Esophagus mucosa (tissue), 1 donor: ENCODE measurements at regions not wholly inside any gene's neighbourhood (a gene's known extent, or its start where the extent isn't known, plus 50 kb on each side); places are given as distances from the start of the nearest gene placed in this dataset.

Source experiments
- ATAC-seq: fragments of 200-7000 bp; cut with Tn5 transposase; one replicate; pipeline ENCODE4 v1.9.1; 2020
- donor health status: DM: yes; HTN: yes; CAD: no.

DNA sequence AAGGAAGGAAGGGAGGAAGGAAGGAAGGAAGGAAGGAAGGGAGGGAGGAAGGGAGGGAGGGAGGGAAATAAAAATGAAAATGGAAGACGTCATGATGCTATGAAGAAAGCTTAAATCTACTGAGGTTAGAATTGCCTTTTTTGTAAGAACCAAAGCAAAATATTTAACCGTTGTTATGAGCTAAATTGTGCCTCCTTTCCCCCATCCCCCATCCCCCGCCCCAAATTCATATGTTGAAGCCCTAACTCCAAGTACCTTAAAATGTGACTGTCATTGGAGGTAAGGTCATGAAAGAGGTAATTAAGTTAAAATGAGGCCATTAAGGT is 80.1 kb upstream of the CXADR start:
- ATAC-seq: no peak

DNA sequence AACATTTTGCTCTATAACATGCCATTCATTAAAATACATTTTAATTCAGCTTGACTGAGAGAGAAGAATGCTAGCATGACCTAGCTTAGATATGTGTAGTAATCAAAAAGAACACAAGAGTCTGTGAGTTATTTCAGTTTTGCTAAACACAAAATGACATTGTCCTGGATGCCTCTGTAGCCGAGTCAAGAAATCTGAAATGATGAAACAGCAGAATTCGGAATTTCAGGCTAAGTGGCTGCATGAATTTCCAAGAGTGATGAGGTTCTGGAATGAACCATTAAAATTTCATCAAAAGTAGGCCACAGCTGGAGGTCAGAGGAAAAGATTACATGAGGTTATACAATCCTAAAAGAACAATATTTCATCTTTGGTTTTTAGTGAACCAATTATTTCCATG is 79.1 kb upstream of the CXADR start:
- ATAC-seq: no peak

DNA sequence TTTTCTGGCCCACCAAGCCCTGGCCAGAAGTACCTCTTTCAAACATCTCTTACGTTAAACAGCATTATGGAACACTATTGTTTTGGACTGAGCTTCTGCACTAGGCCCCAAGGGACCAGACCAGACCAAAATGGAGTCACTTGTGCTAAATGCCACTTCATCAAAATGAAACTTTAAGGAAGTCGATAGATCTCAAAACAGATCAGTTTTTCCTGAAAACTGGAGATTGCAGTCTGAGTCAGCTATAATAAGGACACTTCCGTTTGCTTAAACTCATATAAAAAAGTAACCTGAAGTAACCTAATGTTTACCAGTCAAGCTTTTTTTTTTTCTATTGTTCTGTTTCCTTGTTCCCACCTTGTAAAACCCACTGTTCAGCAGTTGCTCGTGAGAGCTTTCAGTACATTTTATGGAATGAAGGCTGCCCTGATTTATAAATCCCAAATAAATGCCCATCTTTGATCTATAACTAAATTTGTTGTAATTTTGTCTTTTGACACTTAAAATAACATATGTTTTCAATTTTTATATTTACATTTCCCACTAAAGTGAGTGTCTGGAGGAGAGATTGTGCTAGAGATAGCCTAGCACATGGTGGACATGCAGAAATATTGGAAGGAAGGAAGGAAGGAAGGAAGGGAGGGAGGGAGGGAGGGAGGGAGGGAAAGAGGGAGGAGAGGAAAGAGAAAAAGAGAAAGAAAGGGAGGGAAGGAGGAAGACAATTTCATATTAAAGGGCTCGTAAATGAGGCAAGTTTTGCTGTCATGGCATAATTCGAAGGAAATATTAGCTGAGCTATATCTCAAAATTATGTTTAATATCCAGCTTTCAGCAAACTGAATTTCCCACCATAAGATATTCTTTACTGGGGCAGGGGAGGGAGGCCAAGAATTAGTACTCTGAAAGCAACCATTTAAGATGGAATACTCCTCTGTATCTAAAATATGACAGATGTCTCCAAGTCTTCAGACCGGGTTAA is 77.0 kb upstream of the CXADR start:
- ATAC-seq: no peak

DNA sequence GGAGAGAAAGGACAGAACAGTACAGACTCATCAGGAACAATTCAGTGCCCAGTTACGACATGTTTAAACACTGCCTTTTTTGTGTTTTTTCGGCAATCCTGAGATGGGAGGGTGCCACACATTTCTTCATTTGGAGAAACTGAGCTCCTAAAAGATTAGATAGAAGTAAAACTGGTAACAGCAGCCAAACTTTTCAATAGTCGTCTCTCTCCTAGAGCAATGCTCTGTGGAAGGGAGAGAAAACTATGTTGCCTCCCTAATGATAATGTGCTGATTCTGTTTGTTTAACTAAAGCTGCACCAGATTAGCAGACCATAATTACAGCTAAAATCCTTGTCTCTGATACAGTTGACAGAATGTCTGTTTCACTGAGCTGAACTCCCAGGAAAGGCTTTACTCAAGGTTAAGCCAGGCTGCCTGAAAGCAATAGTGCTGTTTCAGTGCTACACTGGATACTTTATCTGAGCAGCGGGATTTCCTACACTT is 76.2 kb upstream of the CXADR start:
- no peak for ATAC-seq

DNA sequence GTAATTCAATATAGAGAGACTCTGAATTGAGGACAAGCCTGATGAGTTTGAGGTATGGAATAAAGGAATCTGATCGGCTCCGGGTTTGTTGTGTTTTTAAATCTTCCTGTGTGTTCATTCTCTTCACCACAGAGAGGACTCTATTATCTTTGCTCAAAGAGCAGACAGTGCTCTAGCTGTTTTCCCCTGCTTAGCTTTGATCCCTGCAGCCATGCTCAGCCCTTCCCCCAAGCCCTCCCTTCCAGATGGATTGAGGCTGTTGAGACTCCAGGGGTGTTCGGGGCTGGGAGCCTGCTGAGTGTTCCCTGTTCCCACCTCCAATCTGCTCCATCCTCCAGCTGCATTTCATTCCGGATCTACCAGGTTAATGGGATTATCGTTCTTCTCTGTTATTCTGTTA is 74.2 kb upstream of the CXADR start:
- no peak for ATAC-seq

DNA sequence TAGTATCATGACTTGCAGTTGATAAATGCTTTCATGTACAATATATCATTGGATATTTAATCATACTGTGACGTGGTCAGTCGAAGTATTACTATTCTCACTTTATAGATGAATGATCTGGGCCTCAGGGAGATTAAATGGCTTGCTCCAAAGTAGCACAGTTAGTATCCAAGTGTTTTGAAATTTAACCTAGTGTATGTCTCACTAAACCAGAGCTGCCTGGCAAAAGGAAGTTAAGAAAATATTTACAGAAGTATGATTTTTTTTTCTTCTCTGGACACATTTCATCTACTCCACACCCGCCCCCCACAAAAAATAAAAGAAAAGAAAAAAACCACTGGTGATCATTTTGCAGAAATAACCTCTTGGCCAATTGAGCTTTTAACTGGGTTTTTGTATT is 71.9 kb upstream of the CXADR start:
- no peak for ATAC-seq

DNA sequence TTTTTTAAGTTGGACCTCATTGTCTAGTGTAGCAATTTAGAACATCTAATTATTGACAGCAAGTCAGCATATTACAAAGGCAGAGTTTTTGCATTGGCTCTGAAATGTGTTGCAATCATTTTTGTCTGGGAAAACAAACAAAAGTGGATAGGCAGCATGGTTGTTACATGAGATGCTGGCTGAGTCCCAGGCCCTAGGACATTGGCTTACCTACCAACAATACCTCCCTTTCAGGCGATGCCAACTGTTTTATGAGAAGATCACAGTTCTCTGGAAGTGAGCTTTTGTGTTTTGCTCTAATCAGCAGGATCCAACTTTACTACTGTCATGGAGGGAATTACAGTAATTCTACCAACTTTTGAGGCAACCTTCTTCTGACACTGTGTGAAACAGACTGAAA is 71.5 kb upstream of the CXADR start:
- peak; percentile 85 for ATAC-seq

DNA sequence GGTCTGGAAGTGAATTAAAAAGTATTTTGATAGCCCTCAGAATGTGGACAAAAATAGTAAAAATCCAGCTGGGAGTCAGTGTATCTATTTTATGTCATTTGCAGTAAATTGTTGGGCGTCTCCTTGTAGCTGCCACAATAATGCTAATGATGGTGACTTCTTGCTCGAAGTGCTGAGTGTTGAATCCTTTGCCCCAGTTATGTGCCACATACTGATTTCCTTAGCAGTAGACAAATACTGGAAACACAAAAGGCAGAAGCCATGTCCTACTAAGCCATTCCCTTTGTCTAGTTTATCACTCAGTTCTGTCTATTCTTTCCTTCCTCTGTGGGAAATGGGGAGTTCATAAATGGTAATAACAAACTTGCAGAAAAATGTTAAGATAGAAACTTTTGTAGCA is 70.7 kb upstream of the CXADR start:
- ATAC-seq: no peak

DNA sequence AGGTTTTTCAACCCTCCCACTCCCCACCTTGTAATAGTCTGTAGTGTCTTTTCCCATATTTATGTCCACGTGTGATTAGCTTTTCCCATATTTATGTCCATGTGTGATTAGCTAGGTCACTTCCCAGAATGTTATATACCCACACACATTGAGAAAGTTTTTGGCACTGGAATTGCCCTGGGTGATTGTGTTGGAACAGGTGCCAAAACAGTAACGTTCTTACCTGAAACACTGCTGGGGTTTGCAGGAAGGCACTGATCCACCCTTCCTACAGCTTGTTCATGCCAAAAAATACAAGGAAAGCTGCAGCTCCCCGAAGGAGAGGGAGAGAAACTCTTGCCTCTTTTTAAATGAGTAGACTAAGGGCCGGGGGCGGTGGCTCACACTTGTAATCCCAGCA is 68.0 kb upstream of the CXADR start:
- ATAC-seq: peak; percentile 39

DNA sequence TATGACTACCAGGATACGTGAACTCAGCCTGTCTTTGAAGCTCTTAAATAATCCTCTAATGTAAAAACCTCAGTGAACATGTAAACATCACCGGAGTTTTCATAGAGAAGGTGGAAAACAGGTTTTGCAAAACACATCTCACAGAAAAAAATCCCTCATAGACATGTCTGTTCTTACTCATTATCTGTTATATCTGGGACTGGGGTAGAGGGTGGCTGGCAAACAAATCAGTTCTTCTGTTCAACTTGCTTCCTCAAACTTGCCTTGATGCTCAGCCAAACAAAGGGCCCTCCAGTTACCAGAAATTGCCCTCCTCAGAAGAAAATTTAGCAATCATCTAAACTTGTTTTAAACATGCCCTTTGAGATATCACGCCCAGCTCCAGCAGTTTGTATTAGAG is 66.1 kb upstream of the CXADR start:
- peak; percentile 78 for ATAC-seq

DNA sequence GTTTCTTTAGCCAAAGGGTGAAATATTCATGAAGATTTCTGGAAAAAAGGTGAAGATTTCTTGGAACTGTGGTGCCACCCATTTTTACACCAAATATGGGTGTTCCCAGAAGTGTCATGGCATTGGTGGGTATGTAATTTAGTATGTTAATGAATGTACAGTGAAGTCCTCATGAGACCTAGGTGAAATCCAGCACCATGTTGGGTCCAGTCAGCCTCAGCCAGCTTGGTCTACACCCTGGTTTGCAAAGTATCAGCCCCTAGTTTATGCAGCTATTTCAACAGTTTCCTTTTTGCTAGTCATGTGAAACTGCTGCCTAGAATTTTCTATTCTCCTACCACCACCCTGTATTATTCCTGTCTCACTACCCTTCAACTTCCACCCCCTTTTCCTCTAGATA is 63.1 kb upstream of the CXADR start:
- no peak for ATAC-seq

DNA sequence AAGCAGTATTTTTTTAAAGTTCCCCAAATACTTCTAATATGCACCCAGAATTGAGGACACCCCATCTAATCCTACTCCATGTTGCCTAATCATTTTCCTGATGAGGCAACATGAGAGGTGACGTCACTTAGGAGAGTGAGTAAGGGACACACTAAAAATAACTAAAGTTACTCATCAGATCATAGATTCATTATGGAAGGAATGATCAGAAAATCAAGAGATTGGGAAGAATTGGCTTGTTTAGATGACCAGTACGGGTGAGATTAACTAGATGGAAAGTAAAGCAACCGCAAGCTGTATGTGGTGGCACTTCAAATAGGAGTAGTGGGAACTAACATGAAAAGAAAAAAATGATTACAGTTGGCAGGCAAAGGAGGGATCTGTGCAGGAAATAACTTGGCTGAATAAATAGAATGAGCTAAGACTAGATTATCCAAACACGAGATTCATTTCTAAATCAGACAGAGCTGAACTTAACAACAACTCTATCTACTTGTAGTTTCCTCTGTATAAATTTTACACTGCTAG is 61.4 kb upstream of the CXADR start:
- peak; percentile 58 for ATAC-seq

DNA sequence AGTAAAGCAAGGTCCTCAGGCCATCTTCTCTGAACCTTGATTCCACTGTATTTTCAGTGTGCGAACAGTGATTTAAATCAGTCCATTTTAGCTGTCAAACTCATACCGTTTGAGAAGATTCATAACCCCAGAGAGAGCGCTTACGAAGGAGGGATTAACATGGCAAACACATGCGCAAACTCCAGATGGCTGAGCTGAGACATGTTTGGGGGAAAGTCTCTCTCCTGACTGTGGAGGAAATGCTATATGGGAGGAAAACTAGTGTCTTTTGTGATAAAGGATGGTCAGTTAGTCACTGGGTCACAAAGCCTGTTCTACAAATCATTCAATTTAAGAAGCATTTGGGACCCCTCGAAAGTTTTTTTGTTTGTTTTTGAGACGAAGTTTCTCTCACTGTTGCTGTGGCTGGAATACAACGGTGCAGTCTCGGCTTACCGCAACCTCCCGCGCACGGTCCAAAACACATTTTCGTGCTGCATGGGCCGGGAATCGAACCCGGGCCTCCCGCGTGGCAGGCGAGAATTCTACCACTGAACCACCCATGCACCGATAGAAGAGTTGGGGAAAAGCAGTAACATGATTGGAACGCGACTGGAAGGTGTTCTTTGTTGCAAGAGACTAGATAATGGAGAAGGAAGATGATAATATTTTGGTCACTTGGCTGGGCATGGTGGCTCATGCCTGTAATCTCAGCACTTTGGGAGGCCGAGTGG is 58.4 kb upstream of the CXADR start:
- ATAC-seq: peak; percentile 89

DNA sequence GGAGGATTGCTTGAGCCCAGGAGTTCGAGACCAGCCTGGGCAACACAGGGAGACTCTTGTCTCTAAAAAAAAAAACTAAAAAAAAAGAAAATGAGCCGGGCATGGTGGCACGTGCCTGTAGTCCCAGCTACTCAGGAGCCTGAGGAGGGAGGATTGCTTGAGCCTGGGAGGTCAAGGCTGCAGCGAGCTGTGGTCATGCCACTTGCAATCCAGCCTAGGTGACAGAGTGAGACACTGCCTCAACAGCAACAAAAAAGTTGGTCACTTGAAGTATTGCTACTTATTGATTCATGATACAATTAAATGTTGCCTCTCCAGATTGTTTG is 57.9 kb upstream of the CXADR start:
- ATAC-seq: no peak

DNA sequence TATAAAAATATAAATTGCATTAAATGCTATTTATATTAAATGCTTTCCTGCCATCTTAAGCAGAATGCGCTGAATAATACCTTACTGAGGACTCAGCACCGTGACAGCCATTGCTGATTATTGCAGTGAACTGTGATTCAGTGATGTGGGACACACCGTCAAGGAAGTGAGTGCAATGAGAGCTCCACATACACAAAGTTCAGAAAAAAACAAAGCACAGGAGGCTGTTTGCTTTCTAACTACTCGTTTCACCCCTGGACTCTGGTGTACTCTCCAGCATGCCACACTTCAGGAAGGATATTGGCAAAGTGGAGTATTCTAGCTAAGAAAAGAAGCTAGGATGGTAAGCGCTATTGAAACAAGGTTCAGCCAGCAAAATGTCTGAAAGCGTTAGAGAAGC is 57.4 kb upstream of the CXADR start:
- no peak for ATAC-seq

DNA sequence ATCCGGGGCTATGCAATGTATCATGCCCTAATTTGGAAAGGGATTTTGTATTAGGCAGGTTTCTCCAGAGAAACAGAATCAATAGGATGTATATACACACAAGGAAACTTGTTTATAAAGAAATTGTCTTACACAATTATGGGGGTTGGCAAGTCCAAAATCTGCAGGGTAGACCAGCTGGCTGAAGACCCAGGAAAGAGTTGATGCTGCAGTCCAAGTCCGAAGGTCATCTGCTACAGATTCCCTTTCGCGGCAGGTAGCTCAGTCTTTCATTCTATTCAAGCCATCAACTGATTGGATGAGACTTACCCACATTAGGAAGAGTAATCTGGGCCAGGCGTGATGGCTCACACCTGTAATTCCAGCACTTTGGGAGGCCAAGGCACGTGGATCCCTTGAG is 54.6 kb upstream of the CXADR start:
- no peak for ATAC-seq

DNA sequence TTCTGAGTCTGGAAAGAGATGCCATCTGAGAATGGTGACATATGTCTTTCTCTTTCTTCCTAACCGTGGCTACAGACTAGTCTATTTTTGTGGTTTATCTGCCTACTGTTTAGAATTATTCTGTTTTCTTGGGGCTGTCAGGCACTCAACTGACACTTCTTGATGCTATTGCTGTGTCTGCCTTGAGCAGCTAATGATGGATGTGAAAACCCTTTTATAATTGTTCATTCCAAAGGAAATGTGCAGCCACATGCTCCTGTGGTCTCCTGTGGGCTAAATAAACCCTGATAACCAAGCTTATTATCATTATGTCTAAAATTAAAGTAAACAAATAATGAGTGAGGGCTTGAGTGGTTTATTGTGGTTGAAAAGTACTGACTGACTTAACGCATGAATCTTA is 52.7 kb upstream of the CXADR start:
- ATAC-seq: no peak

DNA sequence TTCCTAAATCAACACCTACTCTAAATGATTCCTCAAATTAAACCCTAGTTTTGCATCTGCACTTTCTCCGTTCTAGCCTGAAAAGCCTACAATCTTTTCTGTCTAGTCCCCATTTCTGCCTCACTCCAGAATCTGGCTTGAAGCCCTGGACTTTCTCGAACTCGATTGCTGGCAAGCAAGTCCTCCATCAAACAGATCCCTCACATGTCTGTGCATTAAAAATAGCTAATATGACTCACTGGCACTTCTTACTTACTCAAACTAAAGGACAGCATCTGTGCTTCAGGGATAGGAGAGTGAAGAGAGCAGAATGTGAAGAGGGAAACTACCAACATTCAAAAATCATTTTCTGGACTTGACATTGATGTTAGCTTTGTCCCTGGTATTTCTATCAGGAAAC is 51.8 kb upstream of the CXADR start:
- peak; percentile 85 for ATAC-seq

DNA sequence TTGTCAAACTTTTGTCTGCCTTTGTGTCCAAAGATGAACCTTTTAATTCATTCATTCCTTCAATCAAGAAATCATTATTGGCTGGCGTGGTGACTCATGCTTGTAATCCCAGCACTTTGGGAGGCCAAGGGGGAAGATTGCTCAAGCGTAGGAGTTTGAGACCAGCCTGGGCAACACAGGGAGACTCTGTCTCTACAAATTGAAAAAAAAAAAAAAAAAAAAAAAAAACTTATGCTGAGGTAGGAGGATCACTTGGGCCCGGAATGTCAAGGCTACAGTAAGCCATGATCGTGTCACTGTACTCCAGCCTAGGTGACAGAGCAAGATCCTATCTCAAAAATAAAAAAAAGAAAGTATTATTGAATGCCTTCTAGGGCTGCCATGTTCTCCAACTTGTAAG is 51.3 kb upstream of the CXADR start:
- peak; percentile 53 for ATAC-seq

DNA sequence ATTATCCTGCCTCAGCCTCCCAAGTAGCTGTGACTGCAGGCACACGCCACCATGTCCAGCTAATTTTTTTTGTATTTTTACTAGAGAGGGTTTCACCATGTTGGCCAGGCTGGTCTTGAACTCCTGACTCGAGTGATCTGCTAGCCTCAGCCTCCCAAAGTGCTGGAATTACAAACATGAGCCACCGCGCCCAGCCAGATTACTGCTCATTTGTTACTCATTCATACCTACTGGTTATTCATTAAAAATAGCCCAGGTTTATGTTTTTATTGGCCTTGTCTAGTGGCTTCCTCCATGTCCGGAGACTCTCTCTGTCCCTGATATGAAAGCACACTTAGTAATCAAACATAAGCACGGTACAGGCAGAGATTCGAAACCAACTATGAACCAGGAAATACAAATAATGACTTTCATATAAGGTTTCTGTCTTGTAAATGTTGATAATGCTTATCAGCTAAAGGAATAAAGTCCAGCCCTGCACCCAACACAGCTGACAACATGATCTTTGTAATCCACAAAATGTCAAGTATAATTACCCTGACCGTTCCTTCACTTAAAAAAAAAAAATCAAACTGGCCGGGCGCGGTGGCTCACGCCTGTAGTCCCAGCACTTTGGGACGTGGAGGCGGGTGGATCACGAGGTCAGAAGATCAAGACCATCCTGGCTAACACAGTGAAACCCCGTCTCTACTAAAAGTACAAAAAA is 50.4 kb upstream of the CXADR start:
- ATAC-seq: no peak
